BE2C (cell line): ENCODE measurements at regions not wholly inside any gene's neighbourhood (a gene's known extent, or its start where the extent isn't known, plus 50 kb on each side); places are given as distances from the start of the nearest gene placed in this dataset.

Experiments used
- DNase-seq: peaks from one replicate; pipeline ENCODE4 v3.0.0-alpha.2; 2020
- H3K27me3 ChIP-seq: fragments of 250-450 bp; sonication (Bioruptor Pico); 2 replicates; pipeline ENCODE4 v1.5.1; 2020; ENCODE audit warnings: mild to moderate bottlenecking
- H3K36me3 ChIP-seq: fragments of 250-450 bp; sonication (Bioruptor Pico); 2 replicates; pipeline ENCODE4 v1.5.1; 2020; ENCODE audit warnings: mild to moderate bottlenecking
- H3K4me1 ChIP-seq: fragments of 250-450 bp; sonication (Bioruptor Pico); 2 replicates; pipeline ENCODE4 v1.5.1; 2020
- H3K4me3 ChIP-seq: 2 replicates; pipeline ENCODE4 v1.5.1; 2011; ENCODE audit warnings: low read depth, low read length
- H3K9me3 ChIP-seq: fragments of 250-450 bp; sonication (Bioruptor Pico); 2 replicates; pipeline ENCODE4 v1.5.1; 2020
- CTCF ChIP-seq: IDR thresholded peaks from 2 replicates; pipeline ENCODE4 v1.5.1; 2012; ENCODE audit warnings: mild to moderate bottlenecking, low read depth, low read length

DNA sequence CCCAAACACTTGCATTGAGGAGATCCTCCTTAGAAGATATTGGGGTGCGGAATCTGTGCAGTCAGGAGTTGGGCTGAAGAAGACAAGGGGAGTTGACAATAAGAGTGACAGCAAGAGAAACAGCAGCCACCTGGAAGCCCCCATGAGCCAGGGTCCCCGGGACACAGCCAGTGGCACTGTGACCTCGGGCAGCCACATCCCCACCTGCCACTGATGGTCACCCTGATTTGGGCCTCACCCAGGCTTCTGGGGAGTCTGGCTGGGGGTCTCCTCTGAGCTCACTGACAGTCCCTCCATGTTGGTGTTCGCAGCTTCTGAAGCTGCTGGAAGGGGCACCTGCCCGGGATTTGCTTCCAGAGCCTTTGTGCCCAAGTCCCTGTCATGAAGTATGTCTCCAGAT is 123.5 kb downstream of the TTLL2 start:
- Histone ChIP-seq H3K36me3 (no peaks in the 10 kb centered on the region), H3K27me3 (no peaks in the 10 kb centered on the region), H3K4me3 (no peak overlapping the region), H3K9me3 (no peaks in the 10 kb centered on the region), H3K4me1 (no peaks in the 10 kb centered on the region)
- no peak for TF ChIP-seq CTCF
- no peak for DNase-seq

DNA sequence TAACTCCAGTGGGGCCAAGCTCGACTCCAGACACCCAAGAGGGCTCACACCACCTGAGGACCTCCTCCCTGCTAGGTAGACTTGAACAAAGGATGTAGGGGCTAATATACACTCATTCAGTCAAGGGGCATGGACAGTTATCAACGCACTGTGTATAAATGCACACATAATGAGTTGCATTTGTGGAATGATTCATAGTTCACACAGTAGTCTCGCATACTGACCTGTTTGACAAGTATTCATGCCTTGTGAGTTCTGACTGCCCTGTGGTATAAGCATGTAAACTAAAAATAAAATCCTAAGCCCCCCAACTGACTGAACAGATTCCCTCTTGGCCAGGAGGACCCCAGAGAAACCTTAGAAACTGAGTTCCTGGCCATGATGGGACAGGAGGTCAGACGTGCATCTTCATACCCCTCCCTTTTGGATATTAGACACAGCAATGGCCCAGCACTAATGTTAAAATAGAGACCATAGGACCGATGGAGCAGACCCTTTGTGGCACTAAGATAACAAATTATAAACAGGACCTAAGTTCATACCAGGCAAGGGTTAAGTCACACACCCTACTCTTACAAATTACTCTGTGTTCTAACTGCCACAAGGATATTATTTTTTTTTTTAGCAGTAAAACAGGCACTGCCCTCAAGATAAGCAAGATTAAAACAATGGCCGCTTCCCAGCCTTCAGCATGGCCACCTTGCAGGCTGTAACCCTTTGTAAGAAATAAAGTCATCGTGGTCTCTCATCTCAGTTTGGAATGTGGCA is 124.4 kb downstream of the TTLL2 start:
- no peaks in the 10 kb centered on the region for H3K27me3 ChIP-seq
- no peaks in the 10 kb centered on the region for H3K4me1 ChIP-seq
- DNase-seq: no peak
- no peaks in the 10 kb centered on the region for H3K36me3 ChIP-seq
- no peak overlapping the region for H3K4me3 ChIP-seq
- TF ChIP-seq CTCF: no peak
- H3K9me3 ChIP-seq: no peaks in the 10 kb centered on the region

GRCh38 chr6:167450626-167451025 is 125.7 kb downstream of the TTLL2 start:
- Histone ChIP-seq H3K36me3 (no peaks in the 10 kb centered on the region), H3K4me1 (no peaks in the 10 kb centered on the region), H3K27me3 (no peaks in the 10 kb centered on the region), H3K9me3 (no peaks in the 10 kb centered on the region), H3K4me3 (no peak overlapping the region)
- no peak for DNase-seq
- no peak for TF ChIP-seq CTCF

DNA sequence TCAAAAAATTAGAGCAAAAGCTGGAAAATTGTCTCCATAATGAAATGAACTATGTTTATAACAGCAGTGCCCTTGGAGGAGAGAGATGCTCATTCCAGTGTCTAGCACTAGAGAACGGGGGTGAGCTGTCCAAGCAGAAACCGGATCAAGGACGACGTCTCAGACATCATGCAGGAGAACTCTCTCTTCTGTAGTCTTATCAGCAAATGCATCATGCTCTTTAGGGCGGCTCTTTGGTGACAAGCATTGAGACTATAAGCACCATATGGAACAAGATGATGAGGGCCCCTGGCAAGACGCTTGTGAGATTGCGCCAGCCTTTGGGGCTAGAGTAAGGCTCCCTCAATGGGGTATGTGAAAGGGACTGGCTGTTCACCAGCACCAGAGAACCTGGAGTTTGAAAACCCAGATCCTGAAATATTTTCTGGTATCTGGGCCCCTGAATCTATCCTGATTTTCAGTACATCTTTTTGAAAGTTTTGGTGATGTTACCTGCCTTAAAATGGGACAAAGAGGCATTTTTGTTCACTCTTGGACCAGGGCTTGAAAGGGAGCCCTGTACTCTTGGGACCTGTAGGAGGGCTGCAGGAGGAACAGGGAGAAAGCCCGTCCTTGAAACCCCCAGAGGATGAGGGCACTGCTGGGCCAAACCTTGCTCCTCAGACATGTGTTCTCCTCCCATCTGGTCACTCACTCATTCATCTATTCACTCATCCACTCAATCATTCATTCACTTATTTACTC is 127.6 kb downstream of the TTLL2 start:
- Histone ChIP-seq H3K36me3 (no peaks in the 10 kb centered on the region), H3K4me3 (no peak overlapping the region), H3K9me3 (no peaks in the 10 kb centered on the region), H3K27me3 (no peaks in the 10 kb centered on the region), H3K4me1 (no peaks in the 10 kb centered on the region)
- no peak for DNase-seq
- TF ChIP-seq CTCF: no peak

DNA sequence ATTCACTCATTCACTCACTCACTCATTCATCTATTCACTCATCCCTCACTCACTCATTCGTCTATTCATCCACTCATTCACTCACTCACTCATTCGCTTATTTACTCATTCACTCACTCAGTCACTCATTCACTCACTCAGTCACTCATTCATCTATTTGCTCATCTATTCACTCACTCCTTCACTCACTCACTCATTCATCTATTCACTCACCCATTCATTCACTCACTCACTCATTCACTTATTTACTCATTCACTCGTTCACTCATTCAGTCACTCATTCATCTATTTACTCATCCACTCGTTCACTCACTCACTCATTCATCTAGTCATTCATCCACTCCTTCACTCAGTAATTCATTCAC is 128.2 kb downstream of the TTLL2 start:
- TF ChIP-seq CTCF: no peak
- Histone ChIP-seq H3K9me3 (no peaks in the 10 kb centered on the region), H3K4me3 (no peak overlapping the region), H3K36me3 (no peaks in the 10 kb centered on the region), H3K27me3 (no peaks in the 10 kb centered on the region), H3K4me1 (no peaks in the 10 kb centered on the region)
- DNase-seq: no peak

GRCh38 chr6:167454003-167454402 is 129.1 kb downstream of the TTLL2 start:
- Histone ChIP-seq H3K27me3 (peaks cover 5% of the 10 kb centered on the region; the same call in 1 of the 2 replicates), H3K4me3 (no peak overlapping the region), H3K9me3 (no peaks in the 10 kb centered on the region), H3K4me1 (no peaks in the 10 kb centered on the region), H3K36me3 (no peaks in the 10 kb centered on the region)
- no peak for TF ChIP-seq CTCF
- DNase-seq: no peak
